ENCODE measurements at regions not wholly inside any gene's neighbourhood (a gene's known extent, or its start where the extent isn't known, plus 50 kb on each side); places are given as distances from the start of the nearest gene placed in this dataset.
A peak's percentile ranks its signal among the peaks of the same experiment; 100 is the strongest.

GRCh38 chr2:205909184-205909572, 176.8 kb downstream of the INO80D start:
- TF ChIP-seq ZFX (IDR thresholded peaks at IDR 0.05; ENCODE audit: borderline replicate concordance), result no peak
- H3K27ac ChIP-seq, result no peak overlapping the region

GRCh38 chr2:205908212-205909183, 177.5 kb downstream of the INO80D start:
- no peak overlapping the region for H3K27ac ChIP-seq
- TF ChIP-seq ZFX (IDR thresholded peaks at IDR 0.05; ENCODE audit: borderline replicate concordance), result no peak
- TF ChIP-seq CTCF (IDR thresholded peaks at IDR 0.05), result no peak

GRCh38 chr2:205906419-205906818, 179.6 kb downstream of the INO80D start:
- TF ChIP-seq CTCF (IDR thresholded peaks at IDR 0.05) (no peak), ZFX (IDR thresholded peaks at IDR 0.05; ENCODE audit: borderline replicate concordance) (no peak)
- H3K27ac ChIP-seq, result no peak overlapping the region

- no peak for TF ChIP-seq ZFX (IDR thresholded peaks at IDR 0.05; ENCODE audit: borderline replicate concordance)
- no peak for TF ChIP-seq CTCF (IDR thresholded peaks at IDR 0.05)
- no peak overlapping the region for H3K27ac ChIP-seq
Observed at GRCh38 chr2:205905576-205905975, 180.4 kb downstream of the INO80D start.

GRCh38 chr2:205904873-205905272, 181.1 kb downstream of the INO80D start:
- no peak for TF ChIP-seq ZFX (IDR thresholded peaks at IDR 0.05; ENCODE audit: borderline replicate concordance)
- TF ChIP-seq CTCF (IDR thresholded peaks at IDR 0.05), result no peak
- no peak overlapping the region for H3K27ac ChIP-seq

- TF ChIP-seq CTCF (IDR thresholded peaks at IDR 0.05) (peak; percentile 70), ZFX (IDR thresholded peaks at IDR 0.05; ENCODE audit: borderline replicate concordance) (no peak)
- H3K27ac ChIP-seq, result no peak overlapping the region
Observed at GRCh38 chr2:205903549-205904129, 182.3 kb downstream of the INO80D start.

GRCh38 chr2:205902900-205903237, 183.1 kb downstream of the INO80D start:
- TF ChIP-seq ZFX (IDR thresholded peaks at IDR 0.05; ENCODE audit: borderline replicate concordance), result no peak
- TF ChIP-seq CTCF (IDR thresholded peaks at IDR 0.05), result no peak
- no peak overlapping the region for H3K27ac ChIP-seq

Data from 22Rv1 (cell line).